HG03575 (cell line): ENCODE measurements at regions not wholly inside any gene's neighbourhood (a gene's known extent, or its start where the extent isn't known, plus 50 kb on each side); places are given as distances from the start of the nearest gene placed in this dataset.

Experiments
- ATAC-seq: cut with Tn5 transposase; IDR thresholded peaks from one replicate; pipeline ENCODE4 v1.9.1; 2021; ENCODE audit not compliant: unreplicated experiment, insufficient number of reproducible peaks, low FRiP score; ENCODE audit errors: extremely low read depth

- ATAC-seq, result no peak
Measured at GRCh38 chr11:19291064-19291463, 50.3 kb upstream of the E2F8 start.
